Lower lobe of right lung (tissue), 2 donors: ENCODE measurements at regions not wholly inside any gene's neighbourhood (a gene's known extent, or its start where the extent isn't known, plus 50 kb on each side); places are given as distances from the start of the nearest gene placed in this dataset.

ENCODE experiments used
- ATAC-seq, 2 donors: fragments of 200-7000 bp; cut with Tn5 transposase; one replicate each; pipeline ENCODE4 v1.9.1; 2020 to 2022; ENCODE audit warnings: mild to moderate bottlenecking in 2 of 2, moderate library complexity in 2 of 2
- DNase-seq: peaks from one replicate; pipeline ENCODE4 v3.0.0-alpha.2; 2020
- H3K27ac ChIP-seq: fragments of 200-600 bp; one replicate; pipeline ENCODE4 v1.8.0; 2022
- H3K27me3 ChIP-seq: fragments of 200-600 bp; one replicate; pipeline ENCODE4 v1.8.0; 2022; ENCODE audit warnings: low read depth
- H3K36me3 ChIP-seq: fragments of 200-600 bp; one replicate; pipeline ENCODE4 v1.8.0; 2022; ENCODE audit warnings: mild to moderate bottlenecking
- H3K4me1 ChIP-seq: fragments of 200-600 bp; one replicate; pipeline ENCODE4 v1.8.0; 2022
- H3K4me3 ChIP-seq: fragments of 200-600 bp; one replicate; pipeline ENCODE4 v1.8.0; 2022; ENCODE audit warnings: mild to moderate bottlenecking
- H3K9me3 ChIP-seq: fragments of 200-600 bp; one replicate; pipeline ENCODE4 v1.8.0; 2022
- CTCF ChIP-seq: fragments of 200-600 bp; IDR thresholded peaks from one replicate; pipeline ENCODE4 v1.8.0; 2022; ENCODE audit warnings: antibody characterized with exemption, mild to moderate bottlenecking
- intact Hi-C: fragments of 100-400 bp; cut with DNase I; formaldehyde crosslinking; loops from one replicate; pipeline ENCODE4 v1.11.0; 2022
- donor health status: DM: no; HTN: yes; CAD: no; lungs with severe emphysema.

- DNase-seq (no peak), ATAC-seq (peak; percentile 3 to 37)
- peaks cover 7% of the 10 kb centered on the region for H3K27me3 ChIP-seq
- peak overlapping the region; percentile 38 for H3K4me3 ChIP-seq
- no peaks in the 10 kb centered on the region for H3K36me3 ChIP-seq
- intact Hi-C loops, result no loop called here
- TF ChIP-seq CTCF, result no peak
- H3K4me1 ChIP-seq, result peaks cover 10% of the 10 kb centered on the region
- peak overlapping the region; percentile 56 for H3K27ac ChIP-seq
- no peaks in the 10 kb centered on the region for H3K9me3 ChIP-seq
These were observed 593.8 kb downstream of the MATN1 start for GRCh38 chr1:30129421-30130055.

- H3K27me3 ChIP-seq, result peaks cover 7% of the 10 kb centered on the region
- no peak for ATAC-seq
- H3K27ac ChIP-seq, result no peak overlapping the region
- no peak overlapping the region for H3K4me3 ChIP-seq
- no peaks in the 10 kb centered on the region for H3K36me3 ChIP-seq
- TF ChIP-seq CTCF, result no peak
- peaks cover 10% of the 10 kb centered on the region for H3K4me1 ChIP-seq
- H3K9me3 ChIP-seq, result no peaks in the 10 kb centered on the region
- intact Hi-C loops, result no loop called here
- DNase-seq, result no peak
These were observed 594.4 kb downstream of the MATN1 start for GRCh38 chr1:30129001-30129408.

- intact Hi-C loops, result no loop called here
- H3K27me3 ChIP-seq, result peaks cover 7% of the 10 kb centered on the region
- H3K4me3 ChIP-seq, result no peak overlapping the region
- DNase-seq (no peak), ATAC-seq (no peak)
- H3K4me1 ChIP-seq, result peaks cover 10% of the 10 kb centered on the region
- TF ChIP-seq CTCF, result no peak
- H3K27ac ChIP-seq, result no peak overlapping the region
- no peaks in the 10 kb centered on the region for H3K9me3 ChIP-seq
- no peaks in the 10 kb centered on the region for H3K36me3 ChIP-seq
These were observed 596.5 kb downstream of the MATN1 start for GRCh38 chr1:30126848-30127247.

GRCh38 chr1:30125821-30126170 lies 597.6 kb downstream of the MATN1 start:
- DNase-seq (no peak), ATAC-seq (no peak)
- H3K4me1 ChIP-seq, result peaks cover 10% of the 10 kb centered on the region
- H3K27me3 ChIP-seq, result no peaks in the 10 kb centered on the region
- no peaks in the 10 kb centered on the region for H3K9me3 ChIP-seq
- TF ChIP-seq CTCF, result no peak
- H3K4me3 ChIP-seq, result no peak overlapping the region
- H3K27ac ChIP-seq, result no peak overlapping the region
- no peaks in the 10 kb centered on the region for H3K36me3 ChIP-seq
- intact Hi-C loops, result no loop called here

GRCh38 chr1:30125021-30125820 lies 598.2 kb downstream of the MATN1 start:
- Histone ChIP-seq H3K27me3 (no peaks in the 10 kb centered on the region), H3K4me3 (no peak overlapping the region), H3K4me1 (peaks cover 10% of the 10 kb centered on the region), H3K36me3 (no peaks in the 10 kb centered on the region), H3K9me3 (no peaks in the 10 kb centered on the region), H3K27ac (no peak overlapping the region)
- DNase-seq (no peak), ATAC-seq (no peak)
- TF ChIP-seq CTCF, result no peak
- intact Hi-C loops, result no loop called here
